NCI-H2029 (cell line): ENCODE measurements at regions not wholly inside any gene's neighbourhood (a gene's known extent, or its start where the extent isn't known, plus 50 kb on each side); places are given as distances from the start of the nearest gene placed in this dataset.

Experiments used
- DNase-seq: peaks from one replicate; lab custom pipeline; 2025; lab: John Stamatoyannopoulos, UW

GRCh38 chr3:161555320-161555719 is 58.7 kb downstream of the OTOL1 start:
- no peak for DNase-seq

- no peak for DNase-seq
Observed at GRCh38 chr3:161556533-161556932, 59.9 kb downstream of the OTOL1 start.

- DNase-seq: no peak
Observed at GRCh38 chr3:161556941-161557340, 60.3 kb downstream of the OTOL1 start.

GRCh38 chr3:161557445-161558150 is 61.0 kb downstream of the OTOL1 start:
- peak; percentile 51 for DNase-seq

- peak; percentile 53 for DNase-seq
Observed at GRCh38 chr3:161558236-161558635, 61.6 kb downstream of the OTOL1 start.

GRCh38 chr3:161559177-161559998 is 62.8 kb downstream of the OTOL1 start:
- peak; percentile 4 for DNase-seq

GRCh38 chr3:161560008-161560637 is 63.5 kb downstream of the OTOL1 start:
- DNase-seq: peak; percentile 2

GRCh38 chr3:161567577-161568361 is 71.2 kb downstream of the OTOL1 start:
- DNase-seq: no peak

GRCh38 chr3:161568671-161569070 is 72.1 kb downstream of the OTOL1 start:
- DNase-seq: no peak

GRCh38 chr3:161571951-161572350 is 75.3 kb downstream of the OTOL1 start:
- DNase-seq: no peak

GRCh38 chr3:161573136-161573535 is 76.5 kb downstream of the OTOL1 start:
- DNase-seq: no peak

- no peak for DNase-seq
Observed at GRCh38 chr3:161575901-161576300, 79.3 kb downstream of the OTOL1 start.

GRCh38 chr3:161576311-161576710 is 79.7 kb downstream of the OTOL1 start:
- DNase-seq: no peak

GRCh38 chr3:161576714-161577510 is 80.3 kb downstream of the OTOL1 start:
- no peak for DNase-seq

GRCh38 chr3:161577662-161578061 is 81.1 kb downstream of the OTOL1 start:
- DNase-seq: no peak

- DNase-seq: no peak
Observed at GRCh38 chr3:161579395-161580126, 83.0 kb downstream of the OTOL1 start.

GRCh38 chr3:161585922-161586321 is 89.3 kb downstream of the OTOL1 start:
- no peak for DNase-seq

- no peak for DNase-seq
Observed at GRCh38 chr3:161586556-161587235, 90.1 kb downstream of the OTOL1 start.

- no peak for DNase-seq
Observed at GRCh38 chr3:161598639-161599038, 102.0 kb downstream of the OTOL1 start.

- DNase-seq: no peak
Observed at GRCh38 chr3:161599697-161600096, 103.1 kb downstream of the OTOL1 start.
